ENCODE measurements at regions not wholly inside any gene's neighbourhood (a gene's known extent, or its start where the extent isn't known, plus 50 kb on each side); places are given as distances from the start of the nearest gene placed in this dataset.

DNA sequence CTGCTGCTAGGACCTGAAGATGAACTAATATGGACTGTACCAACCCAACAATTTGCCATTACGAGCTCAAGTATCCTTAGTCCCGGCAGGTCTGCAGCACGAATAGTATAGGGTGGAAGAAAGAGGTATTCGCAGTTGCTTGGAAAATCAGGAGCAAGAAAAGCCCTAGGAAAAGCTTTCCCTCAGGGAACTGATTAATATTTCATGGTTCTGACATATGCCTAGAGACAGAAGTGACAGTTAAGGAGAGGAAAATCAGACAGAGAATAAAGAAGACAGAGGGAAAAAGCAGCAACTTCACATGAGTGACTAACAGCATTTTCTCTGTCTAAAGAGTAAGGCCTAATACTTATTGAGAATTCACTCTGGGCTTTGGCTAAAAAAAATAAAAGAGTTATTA lies 602.9 kb upstream of the ATP2B1 start:
- H3K9me3 Mint-ChIP-seq: no peaks in the 10 kb centered on the region
- no peak overlapping the region for H3K4me3 Mint-ChIP-seq
- H3K36me3 Mint-ChIP-seq: peaks cover 1% of the 10 kb centered on the region
- H3K27me3 Mint-ChIP-seq: no peaks in the 10 kb centered on the region
- H3K27ac Mint-ChIP-seq: no peak overlapping the region
- peaks cover 0 to 2% (median 0%) of the 10 kb centered on the region in 3 donors for H3K4me1 Mint-ChIP-seq

GRCh38 chr12:90305379-90305778 lies 596.7 kb upstream of the ATP2B1 start:
- Mint-ChIP-seq H3K27me3 (no peaks in the 10 kb centered on the region), H3K4me3 (no peak overlapping the region), H3K27ac (no peak overlapping the region), H3K9me3 (peaks cover 0 to 2% (median 0%) of the 10 kb centered on the region in 3 donors), H3K36me3 (no peaks in the 10 kb centered on the region), H3K4me1 (peaks cover 1 to 5% (median 2%) of the 10 kb centered on the region in 3 donors)

GRCh38 chr12:90304231-90304630 lies 595.6 kb upstream of the ATP2B1 start:
- Mint-ChIP-seq H3K9me3 (peaks cover 0 to 2% (median 0%) of the 10 kb centered on the region in 3 donors), H3K27ac (no peak overlapping the region), H3K36me3 (no peaks in the 10 kb centered on the region), H3K4me1 (peaks cover 5 to 11% (median 7%) of the 10 kb centered on the region in 3 donors), H3K4me3 (no peak overlapping the region), H3K27me3 (no peaks in the 10 kb centered on the region)

GRCh38 chr12:90303771-90304170 lies 595.1 kb upstream of the ATP2B1 start:
- no peak overlapping the region for H3K27ac Mint-ChIP-seq
- no peaks in the 10 kb centered on the region for H3K36me3 Mint-ChIP-seq
- H3K4me3 Mint-ChIP-seq: no peak overlapping the region
- H3K27me3 Mint-ChIP-seq: peaks cover 1% of the 10 kb centered on the region
- peaks cover 8 to 15% (median 11%) of the 10 kb centered on the region in 3 donors for H3K4me1 Mint-ChIP-seq
- H3K9me3 Mint-ChIP-seq: peaks cover 0 to 2% (median 0%) of the 10 kb centered on the region in 3 donors

- Mint-ChIP-seq H3K36me3 (no peaks in the 10 kb centered on the region), H3K4me1 (peaks cover 10 to 19% (median 18%) of the 10 kb centered on the region in 3 donors), H3K9me3 (peaks cover 0 to 2% (median 0%) of the 10 kb centered on the region in 3 donors), H3K27ac (peak overlapping the region in 1 of 3 donors; percentile 62), H3K27me3 (peaks cover 3% of the 10 kb centered on the region), H3K4me3 (no peak overlapping the region)
These were observed 593.0 kb upstream of the ATP2B1 start for GRCh38 chr12:90301561-90302133.

DNA sequence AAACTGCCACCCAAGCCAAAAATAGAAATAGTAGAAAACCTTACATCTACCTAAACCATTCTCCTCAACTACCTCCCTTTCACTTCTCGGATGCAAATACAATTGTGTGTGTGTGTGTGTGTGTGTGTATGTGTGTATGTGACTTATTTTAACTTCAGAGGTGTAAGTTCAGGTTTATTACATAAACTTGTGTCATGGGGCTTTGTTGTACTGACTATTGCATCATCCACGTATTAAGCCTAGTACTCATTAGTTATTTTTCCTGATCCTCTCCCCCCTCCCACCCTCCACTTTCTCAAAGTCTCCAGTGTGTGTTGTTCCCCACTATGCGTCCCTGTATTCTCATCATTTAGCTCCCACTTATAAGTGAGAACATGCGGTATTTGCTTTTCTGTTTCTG lies 592.5 kb upstream of the ATP2B1 start:
- Mint-ChIP-seq H3K4me3 (no peak overlapping the region), H3K36me3 (no peaks in the 10 kb centered on the region), H3K27ac (no peak overlapping the region), H3K4me1 (peaks cover 10 to 19% (median 18%) of the 10 kb centered on the region in 3 donors), H3K27me3 (peaks cover 3% of the 10 kb centered on the region), H3K9me3 (peaks cover 0 to 2% (median 0%) of the 10 kb centered on the region in 3 donors)

DNA sequence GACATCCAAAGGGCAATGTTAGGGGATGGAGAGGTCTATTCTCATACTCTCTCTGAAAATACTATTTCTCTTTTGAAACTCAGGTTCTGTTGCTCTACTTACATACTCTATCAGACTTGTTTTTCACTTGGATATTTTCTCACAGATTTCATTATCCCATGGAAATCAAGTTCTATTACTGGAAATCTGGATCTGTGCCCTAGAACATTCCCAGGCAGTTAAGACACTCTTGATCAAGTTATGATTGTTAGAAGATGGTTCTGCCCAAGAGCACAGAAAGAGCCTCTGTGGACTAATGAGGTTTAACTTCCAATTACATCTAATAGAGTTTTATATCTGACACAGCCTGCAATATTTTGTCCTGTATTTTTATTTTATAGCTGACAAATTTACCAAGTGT lies 591.0 kb upstream of the ATP2B1 start:
- peaks cover 0 to 2% (median 0%) of the 10 kb centered on the region in 3 donors for H3K9me3 Mint-ChIP-seq
- peaks cover 5% of the 10 kb centered on the region for H3K27me3 Mint-ChIP-seq
- H3K4me3 Mint-ChIP-seq: peak overlapping the region; percentile 34 to 82 (median 58)
- peaks cover 10 to 19% (median 17%) of the 10 kb centered on the region in 3 donors for H3K4me1 Mint-ChIP-seq
- no peaks in the 10 kb centered on the region for H3K36me3 Mint-ChIP-seq
- peak overlapping the region in 1 of 3 donors; percentile 52 for H3K27ac Mint-ChIP-seq

DNA sequence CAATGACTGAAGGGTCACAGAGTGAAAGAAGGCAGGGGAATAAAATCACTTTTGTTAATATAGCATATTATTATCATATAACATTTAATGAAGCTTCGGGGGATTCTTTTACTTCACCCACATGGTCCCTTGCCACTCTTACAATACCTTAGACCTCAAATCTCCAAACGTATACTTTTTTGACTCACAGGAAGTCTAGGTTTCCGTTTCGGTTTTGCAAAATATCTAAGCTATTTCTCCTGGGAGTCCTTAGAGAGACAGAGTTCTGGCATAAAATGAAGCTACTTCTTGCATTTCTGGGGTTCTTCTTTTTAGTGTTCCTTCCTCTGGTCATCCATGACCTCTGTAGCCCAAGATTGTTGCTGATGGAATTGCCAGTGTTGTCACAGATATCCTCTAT lies 590.5 kb upstream of the ATP2B1 start:
- peaks cover 10 to 19% (median 17%) of the 10 kb centered on the region in 3 donors for H3K4me1 Mint-ChIP-seq
- peak overlapping the region in 1 of 3 donors; percentile 52 for H3K27ac Mint-ChIP-seq
- H3K9me3 Mint-ChIP-seq: peaks cover 0 to 2% (median 0%) of the 10 kb centered on the region in 3 donors
- H3K27me3 Mint-ChIP-seq: peaks cover 5% of the 10 kb centered on the region
- H3K36me3 Mint-ChIP-seq: no peaks in the 10 kb centered on the region
- peak overlapping the region; percentile 34 to 82 (median 58) for H3K4me3 Mint-ChIP-seq

DNA sequence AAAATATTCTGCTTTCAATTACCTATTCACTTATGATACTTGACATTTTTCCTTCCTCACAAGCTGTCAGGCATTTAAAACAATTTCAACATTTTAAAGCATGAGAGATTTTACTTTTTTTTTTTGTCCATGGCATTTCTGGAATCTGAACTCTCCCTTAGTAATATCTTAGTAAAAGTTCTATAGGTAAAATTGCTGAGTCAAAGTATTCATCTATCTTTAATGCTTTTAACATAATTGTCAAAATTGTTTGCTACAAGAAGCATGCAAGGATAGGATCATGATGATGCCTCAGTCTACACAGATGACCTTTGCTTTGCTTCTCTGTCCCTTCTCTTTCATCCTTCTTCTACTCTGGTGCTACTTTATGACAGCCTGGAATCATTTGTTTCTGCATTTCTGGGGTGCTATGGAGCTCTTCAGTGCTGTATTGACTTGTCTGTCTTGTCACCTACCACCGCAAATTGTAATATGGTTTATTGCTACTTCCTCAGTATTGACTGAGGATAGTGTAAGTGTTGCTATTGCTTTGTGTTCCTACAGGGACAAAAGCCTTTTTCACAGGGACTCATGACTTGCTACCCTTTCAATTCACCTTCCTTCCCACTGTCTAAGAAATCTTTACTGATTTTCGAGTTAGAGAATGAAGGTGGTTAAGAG lies 589.8 kb upstream of the ATP2B1 start:
- Mint-ChIP-seq H3K4me3 (peak overlapping the region in 1 of 4 donors; percentile 20), H3K9me3 (peaks cover 0 to 2% (median 0%) of the 10 kb centered on the region in 3 donors), H3K27ac (no peak overlapping the region), H3K4me1 (peaks cover 10 to 19% (median 17%) of the 10 kb centered on the region in 3 donors), H3K36me3 (no peaks in the 10 kb centered on the region), H3K27me3 (peaks cover 7% of the 10 kb centered on the region)

DNA sequence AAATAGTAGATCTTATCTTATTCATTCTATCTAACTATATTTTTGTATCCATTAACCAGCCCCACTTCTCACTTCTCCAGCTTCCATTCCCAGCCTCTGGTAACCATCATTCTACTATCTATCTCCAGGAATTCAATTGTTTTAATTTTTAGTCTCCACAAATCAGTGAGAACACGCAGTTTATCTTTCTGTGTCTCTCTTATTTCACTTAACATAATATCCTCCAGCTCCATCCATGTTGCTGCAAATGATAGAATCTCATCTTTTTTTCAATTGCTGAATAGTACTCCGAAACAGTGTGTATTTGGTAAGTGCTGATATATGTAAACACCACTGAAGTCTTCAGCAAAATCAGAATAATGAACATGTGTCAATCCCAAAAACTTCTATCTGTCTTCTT lies 587.2 kb upstream of the ATP2B1 start:
- Mint-ChIP-seq H3K4me1 (peaks cover 10 to 17% (median 14%) of the 10 kb centered on the region in 3 donors), H3K36me3 (peaks cover 2% of the 10 kb centered on the region), H3K27me3 (peaks cover 7% of the 10 kb centered on the region), H3K4me3 (no peak overlapping the region), H3K27ac (no peak overlapping the region), H3K9me3 (no peaks in the 10 kb centered on the region)

GRCh38 chr12:90292183-90292582 lies 583.5 kb upstream of the ATP2B1 start:
- peaks cover 4% of the 10 kb centered on the region for H3K36me3 Mint-ChIP-seq
- H3K9me3 Mint-ChIP-seq: peaks cover 0 to 6% (median 2%) of the 10 kb centered on the region in 3 donors
- H3K27me3 Mint-ChIP-seq: peaks cover 4% of the 10 kb centered on the region
- no peak overlapping the region for H3K4me3 Mint-ChIP-seq
- H3K27ac Mint-ChIP-seq: no peak overlapping the region
- no peaks in the 10 kb centered on the region for H3K4me1 Mint-ChIP-seq

- H3K27me3 Mint-ChIP-seq: peaks cover 4% of the 10 kb centered on the region
- peaks cover 0 to 6% (median 2%) of the 10 kb centered on the region in 3 donors for H3K9me3 Mint-ChIP-seq
- H3K36me3 Mint-ChIP-seq: peaks cover 4% of the 10 kb centered on the region
- no peak overlapping the region for H3K4me3 Mint-ChIP-seq
- H3K4me1 Mint-ChIP-seq: no peaks in the 10 kb centered on the region
- no peak overlapping the region for H3K27ac Mint-ChIP-seq
These were observed 582.6 kb upstream of the ATP2B1 start for GRCh38 chr12:90290980-90291975.

- H3K4me1 Mint-ChIP-seq: no peaks in the 10 kb centered on the region
- H3K27ac Mint-ChIP-seq: no peak overlapping the region
- no peak overlapping the region for H3K4me3 Mint-ChIP-seq
- peaks cover 4% of the 10 kb centered on the region for H3K36me3 Mint-ChIP-seq
- no peaks in the 10 kb centered on the region for H3K27me3 Mint-ChIP-seq
- peaks cover 5 to 8% (median 6%) of the 10 kb centered on the region in 3 donors for H3K9me3 Mint-ChIP-seq
These were observed 578.9 kb upstream of the ATP2B1 start for GRCh38 chr12:90287585-90287984.

DNA sequence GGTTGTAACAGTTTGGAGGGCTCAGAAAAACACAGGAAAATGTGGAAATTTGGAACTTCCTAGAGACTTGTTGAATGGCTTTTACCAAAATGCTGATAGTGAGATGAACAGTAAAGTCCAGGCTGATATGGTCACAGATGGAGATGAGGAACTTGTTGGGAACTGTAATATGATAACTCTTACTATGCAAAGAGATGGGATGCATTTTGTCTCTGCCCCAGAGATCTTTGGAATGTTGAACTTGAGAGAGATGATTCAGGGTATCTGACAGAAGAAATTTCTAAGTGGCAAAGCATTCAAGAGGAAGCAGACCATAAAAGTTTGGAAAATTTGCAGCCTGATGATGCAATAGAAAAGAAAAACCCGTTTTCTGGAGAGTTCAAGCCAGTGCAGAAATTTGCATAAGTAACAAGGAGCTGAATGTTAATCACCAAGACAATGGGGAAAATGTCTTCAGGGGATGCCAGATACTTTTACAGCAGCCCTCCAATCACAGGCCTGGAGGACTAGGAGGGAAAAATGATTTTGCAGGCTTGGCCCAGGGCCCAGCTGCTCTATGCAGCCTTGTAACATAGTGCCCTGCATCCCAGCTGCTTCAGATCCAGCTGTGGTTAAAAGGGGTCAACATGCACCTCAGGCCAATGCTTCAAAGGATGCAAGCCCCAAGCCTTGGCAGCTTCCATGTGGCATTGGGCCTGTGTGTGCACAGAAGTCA lies 572.7 kb upstream of the ATP2B1 start:
- H3K4me3 Mint-ChIP-seq: peak overlapping the region in 1 of 4 donors; percentile 50
- H3K27ac Mint-ChIP-seq: peak overlapping the region in 1 of 3 donors; percentile 63
- H3K4me1 Mint-ChIP-seq: peaks cover 0 to 3% (median 3%) of the 10 kb centered on the region in 3 donors
- H3K36me3 Mint-ChIP-seq: no peaks in the 10 kb centered on the region
- peaks cover 2 to 31% (median 6%) of the 10 kb centered on the region in 3 donors for H3K9me3 Mint-ChIP-seq
- H3K27me3 Mint-ChIP-seq: no peaks in the 10 kb centered on the region

All from IgD-negative memory B cell (primary cell).